GM18858 (cell line): ENCODE measurements at regions not wholly inside any gene's neighbourhood (a gene's known extent, or its start where the extent isn't known, plus 50 kb on each side); places are given as distances from the start of the nearest gene placed in this dataset.

Experiments used
- ATAC-seq: cut with Tn5 transposase; IDR thresholded peaks from one replicate; pipeline ENCODE4 v1.9.1; 2021; ENCODE audit not compliant: unreplicated experiment

DNA sequence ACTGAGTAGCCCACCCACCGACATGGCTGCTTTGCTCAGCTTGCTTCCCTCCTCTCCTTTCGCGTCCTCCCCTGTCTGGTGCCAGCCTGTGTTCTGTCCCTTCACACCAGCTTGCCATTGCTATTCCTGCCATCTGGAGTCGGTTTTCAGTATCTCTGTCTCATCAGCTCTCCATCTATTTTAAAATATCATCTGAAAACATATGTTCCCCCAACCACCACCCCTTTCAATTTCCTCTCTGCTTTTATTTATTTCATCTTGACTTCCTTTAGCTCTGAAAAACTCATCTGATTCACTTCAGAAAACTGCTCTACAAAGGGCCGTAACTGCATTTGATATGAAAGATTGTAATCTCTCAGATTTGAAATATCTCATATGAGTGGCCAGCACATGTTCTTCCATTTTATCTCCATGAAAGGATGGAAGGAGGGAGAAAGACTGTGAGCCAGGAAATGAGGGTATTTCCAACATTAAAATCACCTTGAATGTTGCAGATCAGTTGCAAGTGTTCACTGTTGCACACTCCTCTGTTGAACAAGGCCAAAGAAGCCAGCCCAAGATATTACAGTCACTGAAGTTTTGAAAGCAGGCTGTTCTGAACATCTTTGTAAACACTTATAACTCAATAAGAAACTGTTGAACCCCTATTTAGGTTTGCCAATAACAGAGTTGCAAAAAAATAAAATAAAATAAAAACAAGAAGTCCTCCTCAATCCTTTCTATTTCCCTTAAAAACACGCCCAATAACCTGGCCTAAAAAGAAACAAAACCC lies 202.4 kb upstream of the NEBL start:
- ATAC-seq: no peak

- no peak for ATAC-seq
These were observed 200.8 kb upstream of the NEBL start for GRCh38 chr10:21097926-21098355.

GRCh38 chr10:21095494-21096055 lies 198.5 kb upstream of the NEBL start:
- ATAC-seq: no peak

DNA sequence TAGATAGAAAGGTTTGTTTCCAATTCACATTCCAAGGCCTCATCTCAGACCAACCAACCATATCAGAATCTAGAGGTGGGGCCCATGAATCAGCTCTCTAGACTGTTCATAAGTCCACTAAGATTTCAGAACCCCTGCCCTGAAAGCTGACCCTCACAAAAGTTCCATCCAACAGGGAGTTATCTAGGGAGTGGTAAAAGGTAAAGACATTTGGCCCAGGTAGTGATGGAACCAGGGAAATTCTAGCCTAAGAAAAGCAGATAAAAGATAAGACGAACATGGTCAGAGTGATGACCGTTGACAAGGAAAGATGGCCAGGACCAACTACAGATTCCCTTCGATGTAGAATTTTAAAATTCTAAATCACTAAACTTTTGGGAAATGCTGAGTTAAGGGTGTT lies 198.0 kb upstream of the NEBL start:
- no peak for ATAC-seq

DNA sequence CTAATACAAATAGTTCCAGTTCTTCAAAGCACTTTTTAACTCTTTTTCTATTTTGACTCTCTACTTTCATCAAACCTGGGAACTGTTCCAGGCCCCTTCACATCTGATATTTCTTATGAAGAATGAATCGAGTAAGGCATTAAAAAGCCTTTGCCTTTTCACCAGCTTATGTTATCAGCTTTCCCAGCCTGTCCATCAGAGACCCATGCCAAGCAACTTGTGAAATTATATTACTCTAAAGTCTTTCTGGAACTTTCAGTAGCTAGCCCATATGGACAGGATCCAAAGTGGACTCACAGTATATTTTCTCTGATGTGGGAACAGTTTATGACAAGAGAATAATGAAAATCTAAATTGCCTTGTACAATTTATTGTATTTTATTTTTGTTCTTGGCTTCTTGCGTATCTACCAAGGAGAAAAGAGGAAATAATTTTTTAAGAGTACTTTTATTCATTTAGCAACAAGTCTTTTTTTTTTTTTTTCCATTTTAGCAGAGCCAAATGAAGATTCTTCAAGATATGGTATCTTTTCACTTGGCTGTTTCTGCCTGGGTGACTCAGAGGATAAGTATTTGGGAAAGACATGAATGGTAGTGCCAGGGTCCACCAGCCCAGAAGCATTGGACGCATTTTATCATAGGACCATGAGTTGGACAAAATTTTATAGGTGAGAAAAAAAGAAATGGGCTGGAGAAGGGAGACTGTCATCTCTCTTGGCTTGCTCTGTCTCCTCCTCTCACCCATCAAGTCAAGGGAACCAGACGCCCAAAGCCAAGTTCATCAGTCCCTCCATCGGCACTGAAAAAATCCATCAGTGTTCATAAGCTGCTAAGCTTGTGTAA lies 195.8 kb upstream of the NEBL start:
- ATAC-seq: no peak

DNA sequence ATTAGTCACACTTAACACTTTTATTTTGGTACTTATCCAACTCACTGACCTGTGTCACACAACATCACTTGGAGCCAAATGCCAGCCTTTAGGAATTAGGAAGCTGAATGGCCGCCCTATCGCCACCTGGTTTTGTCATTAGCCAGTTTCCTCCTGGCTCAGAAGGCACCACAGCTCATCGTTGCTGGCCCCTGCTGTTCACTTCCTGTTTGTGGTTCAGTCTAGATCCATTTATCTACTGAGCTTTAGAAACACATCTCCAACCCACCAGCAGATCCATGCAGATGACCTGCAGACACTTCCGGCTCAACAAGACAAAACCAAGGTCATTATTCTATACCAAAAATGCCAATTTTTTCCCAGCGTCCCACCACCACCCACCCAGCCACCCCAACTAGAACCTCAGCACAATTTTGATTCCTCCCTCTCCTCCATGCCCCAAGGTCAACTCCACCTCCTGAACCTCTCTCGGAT lies 193.5 kb upstream of the NEBL start:
- no peak for ATAC-seq

DNA sequence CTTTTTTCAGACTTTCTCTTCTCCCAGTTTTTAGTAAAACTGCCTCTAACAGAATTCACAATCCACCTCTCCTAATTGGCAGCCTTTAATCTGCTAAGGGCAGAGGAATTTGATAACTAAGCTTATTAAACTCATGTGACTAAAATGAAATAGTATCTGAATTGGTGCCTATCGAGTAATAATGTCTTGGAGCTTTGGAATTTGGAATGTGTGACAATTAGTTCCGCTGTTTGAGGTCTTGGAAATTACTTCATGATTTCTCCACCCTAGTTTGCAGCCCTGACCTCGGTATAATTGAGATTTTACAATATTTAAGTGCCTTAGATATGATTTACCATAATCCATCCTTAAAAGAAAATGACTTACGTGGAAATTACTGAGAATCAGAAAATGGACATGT lies 190.4 kb upstream of the NEBL start:
- no peak for ATAC-seq

DNA sequence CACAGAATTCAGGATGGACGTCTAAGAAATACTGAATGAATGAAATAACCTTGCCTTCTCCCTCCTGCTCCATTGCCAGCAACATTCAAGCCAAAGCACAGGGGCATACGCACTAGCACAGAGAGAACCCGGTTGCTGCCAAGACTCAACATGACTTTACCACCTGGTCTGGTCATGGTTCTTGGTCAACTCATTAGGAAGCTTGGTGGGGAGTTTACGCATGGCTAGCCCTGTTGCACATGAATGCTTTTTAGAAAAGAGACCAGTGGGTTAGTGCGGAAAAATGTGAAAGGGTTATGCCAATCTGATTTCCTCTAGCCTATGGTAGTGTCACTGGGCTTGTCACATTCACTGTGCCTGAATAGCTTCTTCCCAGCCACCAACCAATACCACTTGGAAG lies 187.6 kb upstream of the NEBL start:
- ATAC-seq: no peak

GRCh38 chr10:21083861-21084260 lies 186.8 kb upstream of the NEBL start:
- no peak for ATAC-seq

GRCh38 chr10:21082206-21082605 lies 185.1 kb upstream of the NEBL start:
- ATAC-seq: no peak

DNA sequence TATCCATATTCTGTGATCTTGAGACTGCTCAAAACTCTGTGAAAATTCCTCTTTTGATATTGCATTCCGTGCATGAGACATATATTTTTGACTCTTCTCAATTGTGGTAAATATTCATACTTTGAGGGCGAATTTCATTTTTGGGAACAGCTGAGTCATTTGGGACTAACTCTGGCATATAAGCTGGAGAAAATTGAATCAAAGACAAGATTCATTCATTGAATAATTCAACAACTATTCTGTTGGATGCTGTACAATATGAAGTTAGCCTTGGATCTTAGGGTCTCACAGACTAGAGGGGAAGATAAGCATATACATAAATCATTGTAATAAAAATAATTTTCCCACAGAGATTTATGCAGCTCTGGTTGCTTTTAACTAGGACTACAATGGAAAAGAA lies 183.2 kb upstream of the NEBL start:
- no peak for ATAC-seq

GRCh38 chr10:21079330-21079658 lies 182.2 kb upstream of the NEBL start:
- no peak for ATAC-seq

GRCh38 chr10:21078410-21079329 lies 181.6 kb upstream of the NEBL start:
- peak; percentile 77 for ATAC-seq

- ATAC-seq: no peak
These were observed 180.6 kb upstream of the NEBL start for GRCh38 chr10:21077681-21078080.

- no peak for ATAC-seq
These were observed 179.3 kb upstream of the NEBL start for GRCh38 chr10:21076381-21076780.

- no peak for ATAC-seq
These were observed 178.8 kb upstream of the NEBL start for GRCh38 chr10:21075880-21076279.

- no peak for ATAC-seq
These were observed 174.0 kb upstream of the NEBL start for GRCh38 chr10:21071001-21071673.

- ATAC-seq: no peak
These were observed 173.0 kb upstream of the NEBL start for GRCh38 chr10:21069929-21070700.

DNA sequence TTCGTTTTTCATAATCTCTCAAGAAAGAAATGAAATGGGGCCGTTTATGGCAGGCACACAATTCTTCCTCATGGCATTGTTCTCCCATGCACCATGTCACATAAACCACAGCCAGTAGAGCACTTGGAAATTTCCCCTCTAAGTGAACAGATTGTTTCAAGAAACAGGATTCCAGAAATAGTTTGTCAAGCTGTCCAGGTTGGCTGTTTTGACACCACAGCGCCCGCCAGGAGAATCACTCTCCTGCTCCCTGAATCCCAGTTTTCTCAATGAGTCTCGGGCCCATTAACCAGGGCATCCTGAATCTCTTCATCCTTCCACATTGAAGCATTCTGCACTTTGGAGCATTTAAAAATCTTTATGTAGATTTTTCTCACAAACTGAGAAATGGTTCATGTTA lies 172.2 kb upstream of the NEBL start:
- ATAC-seq: no peak
